Endothelial cell of umbilical vein (primary cell): ENCODE measurements at regions not wholly inside any gene's neighbourhood (a gene's known extent, or its start where the extent isn't known, plus 50 kb on each side); places are given as distances from the start of the nearest gene placed in this dataset.

ENCODE experiments used
- BruUV-seq: library from RNA; stranded (reverse); fragments of 400-500 nt; replicated peaks from 2 replicates; lab custom pipeline; 2021; lab: Mats Ljungman, UMichigan
- CTCF ChIA-PET: fragments of 300-600, 350-600 bp; sonication (Branson Sonifier 250); formaldehyde crosslinking; loops from one replicate; lab custom pipeline; 2021; ENCODE audit warnings: antibody characterized with exemption, inconsistent platforms; lab: Charles Lee
- POLR2A ChIA-PET: fragments of 300-600, 350-600 bp; sonication (Branson Sonifier 250); formaldehyde crosslinking; loops from one replicate; lab custom pipeline; 2021; ENCODE audit warnings: antibody characterized with exemption, inconsistent platforms; lab: Charles Lee
- DNase-seq: peaks from one replicate; pipeline ENCODE4 v3.0.0-alpha.2; 2011; ENCODE audit warnings: low read depth, low spot score
- FAIRE-seq: peaks from 2 replicates; lab custom pipeline; 2011; peaks lifted over from hg19 to GRCh38; lab: Jason Lieb, UNC
- H2AFZ ChIP-seq: 2 replicates; pipeline ENCODE4 v1.6.0; 2012; ENCODE audit warnings: low read depth, low read length, control low read depth, inconsistent platforms
- H3K27ac ChIP-seq: 2 replicates; pipeline ENCODE4 v1.5.1; 2011; ENCODE audit warnings: low read depth, mild to moderate bottlenecking, control low read depth, low read length, moderate library complexity; ENCODE audit not compliant: insufficient read depth
- H3K27me3 ChIP-seq, 2 experiments: 2 replicates each; pipeline versions ENCODE4 v1.6.0 to v1.6.1; 2011; ENCODE audit warnings: low read length in 2 of 2, mixed read lengths in 1 of 2; ENCODE audit not compliant: control insufficient read depth in 2 of 2, insufficient read depth in 2 of 2
- H3K36me3 ChIP-seq, 2 experiments: 2 replicates in 1 of 2; 3 replicates in 1 of 2; pipeline ENCODE4 v1.5.1; 2011; ENCODE audit warnings: low read length in 2 of 2, mild to moderate bottlenecking in 1 of 2, moderate library complexity in 1 of 2; ENCODE audit not compliant: control insufficient read depth in 2 of 2, insufficient read depth in 2 of 2; ENCODE audit errors: extremely low read depth in 1 of 2
- H3K4me1 ChIP-seq: 3 replicates; pipeline ENCODE4 v1.5.1; 2011; ENCODE audit warnings: mild to moderate bottlenecking, low read length; ENCODE audit not compliant: control insufficient read depth, insufficient read depth; ENCODE audit errors: extremely low read depth
- H3K4me2 ChIP-seq: 2 replicates; pipeline ENCODE4 v1.6.1; 2011; ENCODE audit warnings: low read length, control low read depth, mixed read lengths; ENCODE audit not compliant: insufficient read depth
- H3K4me3 ChIP-seq, 3 experiments: fragments of 200-600 bp in 1 of 3; sonication (generic), shearing (Covaris generic) in 1 of 3; replicated peaks in 1 of 3; 2 replicates each; pipeline ENCODE4 v1.5.1; 2011 to 2016; ENCODE audit warnings: control low read depth in 3 of 3, low read length in 3 of 3, mild to moderate bottlenecking in 2 of 3, inconsistent platforms in 1 of 3, low read depth in 1 of 3, moderate library complexity in 1 of 3; ENCODE audit not compliant: insufficient read depth in 1 of 3
- H3K79me2 ChIP-seq: 2 replicates; pipeline ENCODE4 v1.6.0; 2012; ENCODE audit warnings: low read length, inconsistent platforms; ENCODE audit not compliant: control insufficient read depth, insufficient read depth
- H3K9ac ChIP-seq: replicated peaks from 2 replicates; pipeline ENCODE3; 2011; ENCODE audit warnings: low read length, control low read depth; ENCODE audit not compliant: insufficient read depth; ENCODE audit errors: extremely low read depth
- H3K9me1 ChIP-seq: replicated peaks from 3 replicates; pipeline ENCODE4 v1.6.0; 2011; ENCODE audit warnings: mild to moderate bottlenecking, low read length; ENCODE audit not compliant: control insufficient read depth, insufficient read depth; ENCODE audit errors: extremely low read depth
- H3K9me3 ChIP-seq: replicated peaks from 2 replicates; pipeline ENCODE4 v1.5.1; 2012; ENCODE audit warnings: low read length, inconsistent platforms; ENCODE audit not compliant: control insufficient read depth, insufficient read depth
- H4K20me1 ChIP-seq: replicated peaks from 2 replicates; pipeline ENCODE3; 2011; ENCODE audit warnings: mild to moderate bottlenecking, low read length; ENCODE audit not compliant: control insufficient read depth, insufficient read depth; ENCODE audit errors: extremely low read depth
- CTCF ChIP-seq, 2 donors: IDR thresholded peaks; 1 replicate in 1 of 2; 2 replicates in 1 of 2; pipeline ENCODE4 v1.5.1; 2011; ENCODE audit warnings: low read length in 2 of 2, mild to moderate bottlenecking in 2 of 2, moderate library complexity in 2 of 2, control low read depth in 1 of 2, inconsistent platforms in 1 of 2, low read depth in 1 of 2; ENCODE audit not compliant: insufficient read depth in 1 of 2; ENCODE audit errors: extremely low read depth in 1 of 2
- EZH2 ChIP-seq: IDR thresholded peaks from 2 replicates; pipeline ENCODE4 v1.6.1; 2012; ENCODE audit warnings: borderline replicate concordance, low read depth, mild to moderate bottlenecking, moderate library complexity, low read length, inconsistent platforms; ENCODE audit not compliant: severe bottlenecking
- FOS ChIP-seq: IDR thresholded peaks from 2 replicates; pipeline ENCODE4 v1.6.1; 2011; ENCODE audit warnings: mild to moderate bottlenecking, low read length, moderate library complexity, borderline replicate concordance; ENCODE audit not compliant: insufficient read depth
- GATA2 ChIP-seq: IDR thresholded peaks from 2 replicates; pipeline ENCODE4 v1.7.0; 2011; ENCODE audit warnings: low read depth, mild to moderate bottlenecking, moderate library complexity, mixed read lengths, low read length; ENCODE audit not compliant: insufficient read length, insufficient read depth
- JUN ChIP-seq: IDR thresholded peaks from 2 replicates; pipeline ENCODE4 v1.6.1; 2011; ENCODE audit warnings: borderline replicate concordance, low read depth; ENCODE audit not compliant: insufficient read length, insufficient read depth
- MAX ChIP-seq: IDR thresholded peaks from 2 replicates; pipeline ENCODE4 v1.6.1; 2011; ENCODE audit not compliant: insufficient read depth, insufficient read length
- MYC ChIP-seq: IDR thresholded peaks from one replicate; pipeline ENCODE4 v1.6.1; 2011; ENCODE audit warnings: mild to moderate bottlenecking, low read depth, low read length
- POLR2A ChIP-seq: IDR thresholded peaks from 2 replicates; pipeline ENCODE4 v1.6.1; 2012; ENCODE audit warnings: low read depth, mild to moderate bottlenecking, control low read depth, low read length
- POLR2AphosphoS5 ChIP-seq: IDR thresholded peaks from 2 replicates; pipeline ENCODE4 v1.6.1; 2012; ENCODE audit warnings: low read depth, mild to moderate bottlenecking, control low read depth, low read length, moderate library complexity; ENCODE audit not compliant: insufficient read depth
- dilution Hi-C: fragments of 300-500 bp; cut with MboI; formaldehyde crosslinking; loops from one replicate; pipeline ENCODE4 v1.15.0; 2019; ENCODE audit warnings: low sequenced_read_pairs; ENCODE audit not compliant: extremely low pct_ligation_motif_present
- intact Hi-C: fragments of 100-400 bp; cut with micrococcal nuclease; formaldehyde crosslinking; loops from one replicate; pipeline ENCODE4 v1.10.0; 2022

- Histone ChIP-seq H3K27me3 (no peaks in the 10 kb centered on the region), H3K9me1 (no peaks in the 10 kb centered on the region), H3K9ac (no peak overlapping the region), H2AFZ (no peak overlapping the region), H3K36me3 (no peaks in the 10 kb centered on the region), H3K79me2 (no peaks in the 10 kb centered on the region), H4K20me1 (no peaks in the 10 kb centered on the region), H3K27ac (no peak overlapping the region), H3K4me3 (no peak overlapping the region), H3K4me2 (no peak overlapping the region), H3K4me1 (no peaks in the 10 kb centered on the region), H3K9me3 (no peaks in the 10 kb centered on the region)
- no TSS peak for BruUV-seq
- intact Hi-C loops (no loop called here), dilution Hi-C loops (no loop called here)
- DNase-seq (no peak), FAIRE-seq (no peak)
- TF ChIP-seq MAX (no peak), FOS (no peak), EZH2 (no peak), POLR2A (no peak), MYC (no peak), GATA2 (no peak), CTCF (IDR thresholded peaks at IDR 0.05; ENCODE audit: extremely low read depth in 1 of 2, insufficient read depth in 1 of 2, low read depth in 1 of 2, low read length in 2 of 2) (no peak), POLR2AphosphoS5 (no peak), JUN (no peak)
- ChIA-PET POLR2A (no interaction called here), CTCF (no interaction called here)
These were observed 995.3 kb upstream of the PHF14 start for GRCh38 chr7:9978106-9979064.
